ENCODE measurements at regions not wholly inside any gene's neighbourhood (a gene's known extent, or its start where the extent isn't known, plus 50 kb on each side); places are given as distances from the start of the nearest gene placed in this dataset.

- intact Hi-C loops (cut with micrococcal nuclease; ENCODE audit: unreplicated experiment): no loop called here
- no peaks in the 10 kb centered on the region for H3K36me3 ChIP-seq (ENCODE audit: insufficient read depth, low read length, poor library complexity, severe bottlenecking)
- BruUV-seq (replicated peaks): no TSS peak
- no peak overlapping the region for H3K27ac ChIP-seq (ENCODE audit: low read depth, low read length, poor library complexity, severe bottlenecking)
- TF ChIP-seq, protein P1, sequence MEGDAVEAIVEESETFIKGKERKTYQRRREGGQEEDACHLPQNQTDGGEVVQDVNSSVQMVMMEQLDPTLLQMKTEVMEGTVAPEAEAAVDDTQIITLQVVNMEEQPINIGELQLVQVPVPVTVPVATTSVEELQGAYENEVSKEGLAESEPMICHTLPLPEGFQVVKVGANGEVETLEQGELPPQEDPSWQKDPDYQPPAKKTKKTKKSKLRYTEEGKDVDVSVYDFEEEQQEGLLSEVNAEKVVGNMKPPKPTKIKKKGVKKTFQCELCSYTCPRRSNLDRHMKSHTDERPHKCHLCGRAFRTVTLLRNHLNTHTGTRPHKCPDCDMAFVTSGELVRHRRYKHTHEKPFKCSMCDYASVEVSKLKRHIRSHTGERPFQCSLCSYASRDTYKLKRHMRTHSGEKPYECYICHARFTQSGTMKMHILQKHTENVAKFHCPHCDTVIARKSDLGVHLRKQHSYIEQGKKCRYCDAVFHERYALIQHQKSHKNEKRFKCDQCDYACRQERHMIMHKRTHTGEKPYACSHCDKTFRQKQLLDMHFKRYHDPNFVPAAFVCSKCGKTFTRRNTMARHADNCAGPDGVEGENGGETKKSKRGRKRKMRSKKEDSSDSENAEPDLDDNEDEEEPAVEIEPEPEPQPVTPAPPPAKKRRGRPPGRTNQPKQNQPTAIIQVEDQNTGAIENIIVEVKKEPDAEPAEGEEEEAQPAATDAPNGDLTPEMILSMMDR (conservative IDR thresholded peaks at IDR 0.05; ENCODE audit: low read depth, low read length): no peak
- no peak for TF ChIP-seq EZH2 (IDR thresholded peaks at IDR 0.05; ENCODE audit: borderline replicate concordance, low read depth, low read length, poor library complexity, severe bottlenecking)
- H3K4me1 ChIP-seq (ENCODE audit: insufficient read depth, low read length, poor library complexity, severe bottlenecking): no peaks in the 10 kb centered on the region
- POLR2A ChIA-PET (ENCODE audit: low non-redundant PET): no interaction called here
- CTCF ChIA-PET: no interaction called here
- DNase-seq (ENCODE audit: low spot score): no peak
- no peak overlapping the region for H3K4me3 ChIP-seq (ENCODE audit: low read depth, low read length, poor library complexity, severe bottlenecking)
- H3K9me3 ChIP-seq (ENCODE audit: low read depth, low read length, poor library complexity, severe bottlenecking): no peaks in the 10 kb centered on the region
- no peaks in the 10 kb centered on the region for H3K27me3 ChIP-seq (replicated peaks; ENCODE audit: insufficient read depth, low read depth, low read length, poor library complexity)
Measured at GRCh38 chr6:169988769-169989550, 237.5 kb downstream of the ERMARD start.

DNA sequence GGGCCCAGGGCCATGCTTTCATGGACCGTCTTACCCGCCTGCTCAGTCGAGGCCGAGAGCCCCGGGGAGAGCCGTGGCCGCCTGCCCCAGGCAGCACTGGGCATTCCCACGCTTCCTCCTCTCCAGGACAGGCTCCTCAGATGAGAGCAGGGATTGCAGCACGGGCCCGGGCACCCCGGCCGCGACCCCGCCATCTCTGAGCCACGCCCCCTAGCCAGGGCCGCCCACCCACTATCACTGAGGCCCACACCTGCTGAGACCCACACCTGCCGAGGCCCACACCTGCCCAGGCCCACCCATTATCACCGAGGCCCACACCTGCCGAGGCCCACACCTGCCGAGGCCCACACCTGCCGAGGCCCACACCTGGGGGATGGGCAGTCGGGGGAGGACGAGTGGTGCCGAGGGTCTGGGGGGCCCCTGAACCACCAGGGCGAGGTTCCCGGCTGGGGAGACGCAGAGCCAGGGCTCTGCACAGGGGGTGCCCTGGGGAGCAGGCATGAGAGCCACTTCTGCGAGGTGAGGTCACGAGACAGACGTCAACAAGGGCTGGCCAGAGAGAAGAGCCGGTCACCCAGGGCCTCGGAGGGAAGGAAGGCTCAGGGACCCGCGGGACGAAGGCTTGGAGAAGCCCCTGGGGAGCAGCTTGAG, 235.6 kb downstream of the ERMARD start:
- H3K36me3 ChIP-seq (ENCODE audit: insufficient read depth, low read length, poor library complexity, severe bottlenecking): no peaks in the 10 kb centered on the region
- ChIA-PET POLR2A (ENCODE audit: low non-redundant PET) (no interaction called here), CTCF (no interaction called here)
- TF ChIP-seq, protein P1 (conservative IDR thresholded peaks at IDR 0.05; ENCODE audit: low read depth, low read length): no peak
- no peaks in the 10 kb centered on the region for H3K4me1 ChIP-seq (ENCODE audit: insufficient read depth, low read length, poor library complexity, severe bottlenecking)
- intact Hi-C loops (cut with micrococcal nuclease; ENCODE audit: unreplicated experiment): no loop called here
- H3K4me3 ChIP-seq (ENCODE audit: low read depth, low read length, poor library complexity, severe bottlenecking): no peak overlapping the region
- no peak overlapping the region for H3K27ac ChIP-seq (ENCODE audit: low read depth, low read length, poor library complexity, severe bottlenecking)
- BruUV-seq (replicated peaks): no TSS peak
- H3K27me3 ChIP-seq (replicated peaks; ENCODE audit: insufficient read depth, low read depth, low read length, poor library complexity): no peaks in the 10 kb centered on the region
- no peaks in the 10 kb centered on the region for H3K9me3 ChIP-seq (ENCODE audit: low read depth, low read length, poor library complexity, severe bottlenecking)
- DNase-seq (ENCODE audit: low spot score): no peak

DNA sequence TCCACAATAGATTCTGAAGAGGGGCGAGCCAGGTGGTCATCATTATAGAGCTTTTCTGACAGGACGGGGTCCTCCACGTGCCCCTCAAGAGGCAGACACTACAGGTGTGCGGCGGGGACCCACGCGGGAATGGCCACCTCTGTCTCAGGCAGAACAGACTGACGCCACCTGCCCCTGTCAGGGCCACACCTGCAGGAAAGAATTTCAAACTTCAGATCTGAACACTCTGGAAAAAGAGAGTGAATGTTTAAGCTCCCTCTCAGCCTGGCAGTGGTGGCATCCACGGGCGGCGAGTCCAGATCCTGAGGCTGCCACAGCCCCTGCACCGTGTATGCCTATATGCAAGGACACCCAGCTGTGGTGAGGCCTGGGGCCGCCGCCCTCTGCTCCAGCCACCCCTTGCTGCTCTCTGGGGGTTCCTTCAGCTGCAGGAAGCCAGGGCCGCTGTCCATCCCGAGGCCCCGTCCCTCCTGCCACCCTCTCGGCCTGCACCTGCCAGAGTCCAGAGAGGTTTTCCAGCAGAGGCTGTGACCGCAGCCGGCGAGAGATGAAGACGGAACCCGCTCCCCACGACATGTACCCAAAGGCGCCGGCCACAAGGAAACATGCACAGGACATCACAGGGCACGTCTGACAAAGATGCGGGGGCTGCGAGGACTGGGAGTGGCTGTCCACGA, 234.9 kb downstream of the ERMARD start:
- Histone ChIP-seq H3K27me3 (replicated peaks; ENCODE audit: insufficient read depth, low read depth, low read length, poor library complexity) (no peaks in the 10 kb centered on the region), H3K4me3 (ENCODE audit: low read depth, low read length, poor library complexity, severe bottlenecking) (no peak overlapping the region), H3K27ac (ENCODE audit: low read depth, low read length, poor library complexity, severe bottlenecking) (no peak overlapping the region), H3K36me3 (ENCODE audit: insufficient read depth, low read length, poor library complexity, severe bottlenecking) (no peaks in the 10 kb centered on the region), H3K4me1 (ENCODE audit: insufficient read depth, low read length, poor library complexity, severe bottlenecking) (no peaks in the 10 kb centered on the region), H3K9me3 (ENCODE audit: low read depth, low read length, poor library complexity, severe bottlenecking) (no peaks in the 10 kb centered on the region)
- CTCF ChIA-PET: no interaction called here
- no peak for DNase-seq (ENCODE audit: low spot score)
- no TSS peak for BruUV-seq (replicated peaks)
- no peak for TF ChIP-seq EZH2 (IDR thresholded peaks at IDR 0.05; ENCODE audit: borderline replicate concordance, low read depth, low read length, poor library complexity, severe bottlenecking)
- TF ChIP-seq, protein P1 (conservative IDR thresholded peaks at IDR 0.05; ENCODE audit: low read depth, low read length): no peak
- intact Hi-C loops (cut with micrococcal nuclease; ENCODE audit: unreplicated experiment): no loop called here
- POLR2A ChIA-PET (ENCODE audit: low non-redundant PET): no interaction called here
